ENCODE measurements at regions not wholly inside any gene's neighbourhood (a gene's known extent, or its start where the extent isn't known, plus 50 kb on each side); places are given as distances from the start of the nearest gene placed in this dataset.
"Not testable (repeated sequence)": the region's sequence is repeated elsewhere in the genome, so short reads cannot be mapped to it uniquely, and the experiment has no call there.

DNA sequence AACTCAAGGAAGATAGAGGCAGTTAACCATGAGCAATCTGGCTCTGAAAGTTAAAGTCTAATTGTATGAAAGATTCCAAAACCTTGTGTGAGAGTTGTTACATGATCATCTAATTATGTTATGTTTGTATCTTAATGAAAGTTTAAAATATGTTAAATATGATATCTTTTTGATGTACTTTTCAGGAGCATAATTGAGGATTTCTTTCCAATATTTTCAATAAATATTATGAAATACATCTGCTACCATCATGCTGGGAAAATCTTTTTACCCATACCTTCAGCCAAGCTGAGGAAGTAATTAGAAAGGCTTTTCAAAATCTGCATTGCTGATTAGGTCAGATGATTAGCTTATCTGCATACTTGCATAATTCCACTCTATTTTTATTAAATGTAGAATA, 318.4 kb downstream of the KLF12 start:
- TF ChIP-seq CTCF (IDR thresholded peaks at IDR 0.05), result no peak
- no peak for TF ChIP-seq POLR2A (IDR thresholded peaks at IDR 0.05)
- H3K27me3 ChIP-seq, result no peaks in the 10 kb centered on the region
- no peaks in the 10 kb centered on the region for H3K9me3 ChIP-seq
- no peak overlapping the region for H3K4me3 ChIP-seq
- DNase-seq (no peak), ATAC-seq (no peak)
- H3K27ac ChIP-seq, result no peak overlapping the region
- H3K4me1 ChIP-seq, result no peaks in the 10 kb centered on the region
- intact Hi-C loops (cut with DNase I), result no loop called here
- no peaks in the 10 kb centered on the region for H3K36me3 ChIP-seq (replicated peaks in 1 of 2; ENCODE audit: insufficient read depth in 1 of 2, low read depth in 2 of 2)

- ATAC-seq (no peak), DNase-seq (no peak)
- Histone ChIP-seq H3K9me3 (no peaks in the 10 kb centered on the region), H3K36me3 (replicated peaks in 1 of 2; ENCODE audit: insufficient read depth in 1 of 2, low read depth in 2 of 2) (no peaks in the 10 kb centered on the region), H3K4me1 (no peaks in the 10 kb centered on the region), H3K27me3 (no peaks in the 10 kb centered on the region), H3K27ac (no peak overlapping the region), H3K4me3 (no peak overlapping the region)
- 93 to 100% methylated on average over 1 of the region's 1 CpG for WGBS, 2 donors
- TF ChIP-seq CTCF (IDR thresholded peaks at IDR 0.05), result no peak
- no peak for TF ChIP-seq POLR2A (IDR thresholded peaks at IDR 0.05)
- intact Hi-C loops (cut with DNase I), result no loop called here
Observed at GRCh38 chr13:73810647-73811046, 323.6 kb downstream of the KLF12 start.

- intact Hi-C loops (cut with DNase I), result no loop called here
- no peaks in the 10 kb centered on the region for H3K27me3 ChIP-seq
- WGBS, 2 donors, result 21 to 41% methylated on average over 1 of the region's 1 CpG
Observed at GRCh38 chr13:73809561-73809960, 324.6 kb downstream of the KLF12 start.

GRCh38 chr13:73808318-73808717, 325.9 kb downstream of the KLF12 start:
- intact Hi-C loops (cut with DNase I), result no loop called here
- WGBS, 2 donors, result 57 to 61% methylated on average over 5 of the region's 5 CpGs
- no peak for ATAC-seq
- H3K9me3 ChIP-seq, result no peaks in the 10 kb centered on the region
- H3K36me3 ChIP-seq (replicated peaks in 1 of 2; ENCODE audit: insufficient read depth in 1 of 2, low read depth in 2 of 2), result no peaks in the 10 kb centered on the region
- no peaks in the 10 kb centered on the region for H3K27me3 ChIP-seq
- H3K4me1 ChIP-seq, result no peaks in the 10 kb centered on the region
- no peak for TF ChIP-seq CTCF (IDR thresholded peaks at IDR 0.05)
- TF ChIP-seq POLR2A (IDR thresholded peaks at IDR 0.05), result no peak
- H3K4me3 ChIP-seq, result no peak overlapping the region
- DNase-seq, result no peak
- H3K27ac ChIP-seq, result no peak overlapping the region

More at GRCh38 chr13:73809561-73809960, 324.6 kb downstream of the KLF12 start:
- H3K27ac ChIP-seq, result no peak overlapping the region
- no peak for DNase-seq
- H3K4me3 ChIP-seq, result no peak overlapping the region
- H3K36me3 ChIP-seq (replicated peaks in 1 of 2; ENCODE audit: insufficient read depth in 1 of 2, low read depth in 2 of 2), result no peaks in the 10 kb centered on the region
- TF ChIP-seq CTCF (IDR thresholded peaks at IDR 0.05), result no peak
- no peak for TF ChIP-seq POLR2A (IDR thresholded peaks at IDR 0.05)
- H3K9me3 ChIP-seq, result no peaks in the 10 kb centered on the region
- no peak for ATAC-seq
- no peaks in the 10 kb centered on the region for H3K4me1 ChIP-seq

- WGBS, 2 donors, result 86 to 90% methylated on average over 6 of the region's 6 CpGs
- H3K4me1 ChIP-seq; H3K36me3 ChIP-seq (replicated peaks in 1 of 2; ENCODE audit: insufficient read depth in 1 of 2, low read depth in 2 of 2); H3K9me3 ChIP-seq; H3K27ac ChIP-seq; H3K27me3 ChIP-seq; intact Hi-C loops (cut with DNase I); ATAC-seq; DNase-seq; H3K4me3 ChIP-seq: not testable (repeated sequence)
Observed at GRCh38 chr13:73805326-73805958, 328.8 kb downstream of the KLF12 start.

Measured in body of pancreas (tissue), 4 donors.